Activated T-cell treated with anti-CD3 and anti-CD28 coated beads for 48 hours (primary cell): ENCODE measurements at regions not wholly inside any gene's neighbourhood (a gene's known extent, or its start where the extent isn't known, plus 50 kb on each side); places are given as distances from the start of the nearest gene placed in this dataset.
"Not testable (repeated sequence)": the region's sequence is repeated elsewhere in the genome, so short reads cannot be mapped to it uniquely, and the experiment has no call there.

ENCODE experiments used
- DNase-seq: peaks from one replicate; pipeline ENCODE4 v3.0.0-alpha.2; 2020; ENCODE audit warnings: low read depth

DNA sequence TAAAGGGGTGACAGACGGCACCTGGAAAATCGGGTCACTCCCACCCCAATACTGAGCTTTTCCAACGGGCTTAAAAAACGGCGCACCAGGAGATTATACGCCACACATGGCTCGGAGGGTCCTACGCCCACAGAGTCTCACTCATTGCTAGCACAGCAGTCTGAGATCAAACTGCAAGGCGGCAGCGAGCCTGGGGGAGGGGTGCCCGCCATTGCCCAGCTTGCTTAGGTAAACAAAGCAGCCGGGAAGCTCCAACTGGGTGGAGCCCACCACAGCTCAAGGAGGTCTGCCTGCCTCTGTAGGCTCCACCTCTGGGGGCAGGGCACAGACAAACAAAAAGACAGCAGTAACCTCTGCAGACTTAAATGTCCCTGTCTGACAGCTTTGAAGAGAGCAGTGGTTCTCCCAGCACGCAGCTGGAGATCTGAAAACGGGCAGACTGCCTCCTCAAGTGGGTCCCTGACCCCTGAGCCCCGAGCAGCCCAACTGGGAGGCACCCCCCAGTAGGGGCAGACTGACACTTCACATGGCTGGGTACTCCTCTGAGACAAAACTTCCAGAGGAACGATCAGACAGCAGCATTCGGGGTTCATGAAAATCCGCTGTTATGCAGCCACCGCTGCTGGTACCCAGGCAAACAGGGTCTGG is 162.8 kb upstream of the GJE1 start:
- not testable (repeated sequence) for DNase-seq

DNA sequence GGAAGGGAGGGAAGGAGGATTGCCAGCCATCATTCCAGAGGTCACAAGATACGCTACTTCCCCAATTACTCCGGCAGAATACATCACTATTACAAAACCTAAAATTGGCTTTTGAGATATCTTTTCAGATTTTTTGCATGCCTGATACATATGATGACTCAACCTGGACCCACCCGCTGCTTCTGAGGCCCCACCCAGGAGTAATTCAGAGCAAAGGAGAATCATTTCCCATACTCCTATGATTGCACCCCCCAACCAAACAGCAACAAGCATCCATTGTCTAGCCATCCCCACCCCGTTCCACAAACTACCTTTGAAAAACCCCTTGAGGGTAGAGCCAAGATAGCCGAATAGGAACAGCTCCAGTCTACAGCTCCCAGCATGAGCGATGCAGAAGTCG is 163.5 kb upstream of the GJE1 start:
- no peak for DNase-seq

DNA sequence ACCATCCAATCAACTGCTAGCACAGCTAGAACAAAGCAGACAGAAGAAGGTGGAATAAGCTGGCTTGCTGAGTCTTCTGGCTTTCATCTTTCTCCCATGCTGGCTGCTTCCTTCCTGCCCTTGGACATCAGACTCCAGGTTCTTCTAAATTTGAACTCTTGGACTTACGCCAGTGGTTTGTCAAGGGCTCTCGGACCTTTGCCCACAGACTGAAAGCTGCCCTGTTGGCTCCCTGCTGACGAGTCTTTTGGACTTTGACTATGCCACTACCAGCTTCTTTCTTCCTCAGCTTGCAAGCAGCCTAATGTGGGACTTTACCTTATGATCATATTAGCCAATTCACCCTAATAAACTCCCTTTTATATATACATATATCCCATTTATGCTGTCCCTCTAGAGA is 164.1 kb upstream of the GJE1 start:
- no peak for DNase-seq

DNA sequence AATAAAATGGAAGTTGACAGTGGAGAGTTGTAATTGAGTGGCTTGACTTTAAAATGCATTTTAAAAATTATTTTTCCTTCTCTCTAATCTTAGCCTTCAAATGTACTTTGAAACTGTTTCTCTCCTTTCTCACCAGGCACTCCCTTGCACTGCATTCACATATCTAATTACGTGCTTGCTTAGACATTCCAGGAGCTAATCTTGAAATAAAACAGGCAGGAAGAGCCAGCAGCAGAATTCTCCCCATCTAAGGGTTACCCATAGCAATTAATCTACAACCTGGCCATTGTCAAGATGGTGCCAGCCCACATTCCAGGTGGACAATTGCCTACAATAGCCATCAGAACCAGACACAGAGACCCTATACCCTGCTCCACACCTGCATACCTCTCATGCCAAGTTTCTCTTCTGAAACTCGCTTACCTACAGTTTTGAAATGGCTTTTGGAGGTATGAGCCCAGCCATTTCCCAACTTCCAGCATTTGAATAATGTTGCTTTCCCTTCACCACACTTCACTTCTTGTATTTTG is 167.6 kb upstream of the GJE1 start:
- DNase-seq, result no peak

DNA sequence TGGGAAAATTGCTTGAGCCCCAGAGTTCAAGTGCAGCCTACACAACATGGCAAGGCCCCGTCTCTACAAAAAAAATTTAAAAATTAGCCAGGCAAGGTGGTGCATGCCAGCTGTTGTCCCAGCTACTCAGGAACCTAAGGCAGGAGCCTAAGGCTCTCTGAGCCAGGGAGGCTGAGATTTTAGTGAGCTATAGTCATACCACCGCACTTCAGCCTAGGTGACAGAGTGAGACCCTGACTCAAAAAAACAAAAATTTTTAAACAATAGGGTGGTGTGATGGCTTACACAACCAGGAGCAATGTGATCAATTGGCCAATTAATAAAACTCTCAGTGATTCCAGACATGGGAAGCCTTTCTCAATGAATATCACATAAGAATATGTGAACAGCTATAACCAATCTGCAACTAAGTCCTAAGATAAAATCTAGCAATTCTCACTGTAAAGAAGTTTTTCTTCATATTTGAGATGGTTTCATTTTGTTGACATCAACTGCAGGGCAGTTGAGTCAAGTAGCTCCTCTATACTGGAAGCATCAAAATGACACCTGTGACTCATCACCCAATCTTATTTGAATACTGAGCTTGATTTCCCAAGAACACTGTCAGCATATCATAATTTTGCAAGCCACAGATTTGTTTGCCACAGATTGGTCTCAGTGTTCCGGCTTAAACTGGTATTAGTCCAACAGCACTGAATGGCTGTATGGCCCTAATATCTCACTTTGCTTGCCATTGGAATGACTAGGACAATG is 169.0 kb upstream of the GJE1 start:
- no peak for DNase-seq

DNA sequence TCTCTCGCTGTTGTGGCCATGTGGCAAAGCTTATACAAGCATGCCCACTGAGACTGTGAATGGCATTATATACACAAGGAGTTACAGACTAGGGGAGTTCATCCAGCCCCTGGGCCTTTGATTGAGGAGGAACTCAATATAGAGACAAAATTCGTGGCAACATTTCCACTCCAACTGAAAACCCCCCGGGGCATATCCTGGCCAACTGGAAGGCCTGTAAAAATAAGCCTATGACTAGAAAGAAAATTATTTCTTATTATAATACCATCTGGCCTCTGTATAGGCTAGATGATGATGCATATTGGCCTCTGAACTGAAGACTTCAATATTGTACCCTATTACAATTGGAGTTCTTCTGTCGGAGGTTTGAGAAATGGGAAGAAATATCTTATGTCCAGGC is 175.5 kb upstream of the GJE1 start:
- no peak for DNase-seq

DNA sequence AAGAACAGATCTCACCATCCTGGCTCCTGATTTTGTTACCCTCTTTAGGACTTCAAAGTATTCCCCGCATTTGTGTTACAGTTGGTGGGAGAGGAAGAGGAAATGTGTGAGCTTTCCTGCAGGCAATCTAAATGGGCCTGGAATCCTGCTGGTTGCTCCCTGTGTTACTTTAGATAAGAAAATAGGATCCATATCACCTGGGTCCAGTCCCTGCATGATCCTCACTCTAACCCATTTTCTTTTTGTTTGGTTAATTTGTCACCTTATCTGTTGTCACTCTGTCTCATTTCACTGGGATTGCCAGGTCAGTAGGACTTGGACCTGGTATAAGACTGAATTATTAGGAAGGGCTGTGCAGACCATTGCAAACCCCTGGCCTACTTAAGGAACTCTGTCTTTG is 175.9 kb upstream of the GJE1 start:
- DNase-seq, result no peak

DNA sequence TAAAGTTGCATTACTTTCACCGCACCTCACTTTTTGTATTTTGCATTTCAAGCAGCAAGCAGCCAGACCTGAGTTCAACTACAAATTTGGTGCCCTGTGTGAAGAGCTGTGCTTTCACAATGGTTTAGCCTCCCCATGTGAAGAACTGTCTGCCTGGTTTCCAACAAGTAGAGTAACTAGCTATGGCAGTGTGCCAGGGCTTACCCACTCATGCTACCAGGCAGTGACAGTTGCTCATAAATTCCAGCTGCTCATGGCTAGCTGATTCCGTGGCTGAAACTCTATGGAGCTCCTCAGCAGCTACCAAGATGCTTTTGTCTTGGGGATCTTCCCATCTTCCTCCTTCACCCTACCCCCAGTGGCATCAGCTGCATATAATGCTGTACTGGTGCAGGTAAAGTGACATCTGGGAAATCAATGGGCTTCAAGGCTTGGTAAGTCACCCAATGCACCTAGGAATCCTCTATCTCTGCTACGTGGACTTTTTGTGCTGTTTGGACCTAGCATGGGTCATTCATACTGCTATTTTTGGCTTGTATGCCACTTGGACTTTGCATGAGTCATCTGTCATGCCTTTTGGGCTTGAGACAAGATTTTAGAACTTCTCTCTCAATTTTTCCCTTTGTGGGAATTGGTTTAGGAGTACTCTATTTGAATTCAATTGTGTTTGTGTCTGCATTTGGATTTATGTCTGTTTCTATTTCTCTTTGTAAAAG is 176.5 kb upstream of the GJE1 start:
- DNase-seq, result no peak

DNA sequence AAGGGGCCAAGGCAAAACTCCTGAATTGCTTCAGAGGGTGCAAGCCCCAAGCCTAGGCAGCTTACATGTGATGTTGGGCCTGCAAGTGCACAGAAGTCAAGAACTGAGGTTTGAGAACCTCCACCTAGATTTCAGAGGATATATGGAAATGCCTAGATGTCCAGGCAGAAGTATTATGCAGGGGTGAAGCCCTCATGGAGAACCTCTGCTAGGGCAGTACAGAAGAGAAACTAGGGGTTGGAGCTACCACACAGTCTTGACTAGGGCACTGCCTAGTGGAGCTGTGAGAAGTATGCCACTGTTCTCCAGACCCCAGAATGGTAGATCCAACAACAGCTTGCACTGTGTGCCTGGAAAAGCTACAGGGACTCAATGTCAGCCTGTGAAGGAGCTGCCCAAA is 179.7 kb upstream of the GJE1 start:
- no peak for DNase-seq

DNA sequence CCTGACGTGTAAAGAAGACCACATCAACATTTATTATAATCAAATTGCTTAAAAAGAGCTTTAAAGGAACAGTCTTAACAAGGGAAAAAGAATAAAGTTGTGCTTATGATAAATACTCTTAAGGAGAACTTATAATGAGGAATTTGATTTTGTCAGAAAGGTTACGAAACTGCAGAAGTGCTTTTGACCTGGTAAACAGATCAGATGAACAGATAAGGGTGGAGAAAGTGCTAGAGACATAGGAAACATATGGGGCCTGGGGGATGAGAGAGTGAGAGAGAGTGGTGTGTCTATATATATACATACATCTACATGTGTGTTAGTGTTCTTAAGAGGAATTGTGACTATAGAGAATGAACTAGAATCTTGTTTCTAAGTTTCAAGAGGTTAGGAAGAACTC is 186.2 kb upstream of the GJE1 start:
- no peak for DNase-seq

DNA sequence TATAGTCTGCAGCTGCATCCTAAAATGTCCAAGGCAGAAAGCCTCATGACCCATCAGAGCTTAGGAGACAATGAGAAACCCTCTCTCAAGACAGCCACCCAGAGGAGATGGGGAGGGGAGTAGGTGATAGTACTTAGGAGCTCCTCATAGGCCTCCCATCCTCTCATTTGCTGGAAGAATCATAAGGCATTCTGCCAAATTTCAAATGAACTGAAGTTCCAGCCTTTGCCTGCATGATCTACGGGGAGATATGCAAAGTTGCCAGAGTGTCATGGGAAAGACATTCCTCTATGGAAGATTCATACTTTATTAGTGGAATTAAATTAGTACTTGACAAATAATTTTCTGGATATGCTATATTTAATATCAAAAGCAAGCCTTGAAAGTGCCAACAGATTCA is 194.1 kb upstream of the GJE1 start:
- no peak for DNase-seq

DNA sequence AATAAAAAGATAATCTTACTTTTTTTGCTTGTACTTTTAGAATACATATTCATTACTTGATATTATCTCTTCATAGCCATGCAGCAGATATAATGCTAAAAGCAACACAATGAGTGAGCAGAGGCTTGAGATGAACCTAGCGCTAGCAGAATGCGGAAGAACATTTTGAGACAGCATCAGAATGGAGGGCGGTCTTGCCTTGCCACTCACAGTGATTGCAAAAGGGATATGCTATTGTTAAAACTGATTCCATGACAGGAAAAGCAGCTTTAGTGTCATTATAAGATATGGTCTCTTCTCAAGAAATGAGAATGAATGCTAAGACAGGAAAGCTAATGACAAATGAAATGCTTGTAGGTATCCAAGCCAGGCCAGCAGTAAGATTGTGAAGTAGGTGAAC is 200.0 kb upstream of the GJE1 start:
- DNase-seq, result no peak

DNA sequence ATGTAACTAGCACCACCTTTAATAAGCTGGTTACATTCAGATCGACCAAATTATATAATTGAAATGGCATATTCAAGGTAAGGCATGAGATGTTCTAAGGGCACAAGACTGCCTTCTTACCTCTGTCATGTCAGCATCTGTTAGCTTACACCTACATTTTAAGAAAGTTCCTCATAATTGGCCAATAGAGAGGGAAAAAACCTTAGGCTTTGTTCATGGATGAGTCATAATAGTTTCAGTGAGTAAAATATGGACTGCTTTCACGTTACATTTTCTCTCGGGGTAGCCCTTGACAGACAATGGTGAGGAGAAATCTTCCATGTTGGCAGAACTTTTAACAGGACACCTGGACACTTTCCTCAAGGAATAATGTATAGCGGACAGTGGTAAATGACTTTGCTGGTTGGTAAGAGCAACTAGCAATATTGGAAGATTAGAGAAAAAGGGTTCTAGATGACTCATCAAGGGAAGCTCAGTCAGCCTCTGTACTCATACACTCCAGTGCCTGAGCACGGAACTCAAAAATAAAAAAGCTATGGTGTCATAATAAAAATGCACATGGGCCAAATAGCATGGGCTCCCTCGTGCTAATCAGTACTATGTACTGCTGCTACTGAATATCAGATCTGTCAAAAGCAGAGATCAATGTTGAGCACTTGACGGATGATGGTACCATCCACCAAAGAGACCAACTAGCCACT is 206.4 kb upstream of the GJE1 start:
- DNase-seq, result not testable (repeated sequence)

DNA sequence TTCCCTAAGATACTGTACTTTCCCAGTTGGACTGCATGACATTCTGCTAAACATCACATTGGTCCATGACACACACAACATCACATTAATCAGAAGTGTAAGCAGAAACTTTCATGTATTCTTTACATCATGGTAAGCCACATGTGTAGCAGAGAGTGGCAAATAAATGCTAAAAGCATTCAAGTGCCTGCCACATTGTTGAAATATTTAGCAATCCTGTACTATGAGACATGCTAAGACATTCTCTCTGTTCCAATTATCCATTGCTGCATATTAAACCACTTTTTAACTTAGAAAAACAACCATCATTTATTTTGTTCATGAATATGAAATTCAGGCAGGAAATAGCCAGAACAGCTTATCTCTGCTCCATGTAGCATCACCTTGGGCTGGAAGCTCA is 207.7 kb upstream of the GJE1 start:
- DNase-seq, result no peak

DNA sequence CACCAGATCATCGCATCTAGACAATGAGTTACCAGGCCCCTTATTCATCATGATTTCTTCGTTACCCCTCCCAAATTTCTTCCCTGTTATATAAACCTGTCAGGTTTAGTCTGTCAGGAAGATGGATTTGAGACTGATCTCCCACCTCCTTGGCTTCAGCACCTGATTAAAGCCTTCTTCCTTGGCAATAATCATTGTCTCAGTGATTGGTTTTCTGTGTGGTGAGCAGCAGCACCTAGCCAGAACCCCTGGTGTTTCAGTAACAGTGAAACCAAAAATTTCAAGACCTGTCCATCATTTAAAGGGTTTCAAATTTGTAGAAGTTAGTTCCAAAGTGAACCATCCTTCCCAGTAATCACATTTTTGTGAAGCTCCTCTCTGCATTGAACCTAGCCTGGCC is 209.8 kb upstream of the GJE1 start:
- no peak for DNase-seq

DNA sequence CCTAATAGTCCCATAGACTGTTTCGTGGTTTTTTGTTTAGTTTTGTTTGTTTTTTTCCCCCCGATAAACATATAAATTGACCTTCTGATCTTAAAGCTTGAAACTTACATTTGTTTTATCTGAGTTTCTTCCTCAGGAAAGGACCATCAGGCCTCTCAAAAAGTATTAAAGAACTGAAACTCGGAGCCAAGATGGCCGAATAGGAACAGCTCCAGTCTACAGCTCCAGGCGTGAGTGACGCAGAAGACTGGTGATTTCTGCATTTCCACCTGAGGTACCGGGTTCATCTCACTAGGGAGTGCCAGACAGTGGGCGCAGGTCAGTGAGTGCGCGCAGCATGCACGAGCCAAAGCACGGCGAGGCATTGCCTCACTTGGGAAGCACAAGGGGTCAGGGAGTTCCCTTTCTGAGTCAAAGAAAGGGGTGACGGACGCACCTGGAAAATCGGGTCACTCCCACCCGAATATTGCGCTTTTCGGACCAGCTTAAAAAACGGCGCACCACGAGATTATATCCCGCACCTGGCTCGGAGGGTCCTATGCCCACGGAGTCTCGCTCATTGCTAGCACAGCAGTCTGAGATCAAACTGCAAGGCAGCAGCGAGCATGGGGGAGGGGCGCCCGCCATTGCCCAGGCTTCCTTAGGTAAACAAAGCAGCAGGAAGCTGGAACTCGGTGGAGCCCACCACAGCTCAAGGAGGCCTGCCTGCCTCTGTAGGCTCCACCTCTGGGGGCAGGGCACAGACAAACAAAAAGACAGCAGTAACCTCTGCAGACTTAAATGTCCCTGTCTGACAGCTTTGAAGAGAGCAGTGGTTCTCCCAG is 215.8 kb upstream of the GJE1 start:
- not testable (repeated sequence) for DNase-seq

DNA sequence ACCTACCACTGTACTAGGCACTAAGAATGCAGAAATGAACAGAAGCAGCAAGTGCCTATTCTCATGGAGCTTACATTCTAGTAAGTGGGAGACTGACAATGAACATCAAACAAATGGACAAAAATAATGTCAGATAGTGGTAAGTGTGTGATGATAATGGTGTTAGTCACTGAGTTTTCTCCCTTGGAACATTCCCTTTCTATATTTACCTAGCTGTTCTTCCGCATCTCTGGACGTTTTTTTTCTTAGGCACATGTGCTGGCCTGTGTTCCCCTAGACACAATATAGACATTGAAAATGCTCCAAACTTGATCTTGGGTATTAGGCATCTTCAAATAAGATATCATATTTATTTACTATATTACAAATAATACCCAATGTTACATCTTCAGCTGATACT is 218.1 kb upstream of the GJE1 start:
- no peak for DNase-seq

DNA sequence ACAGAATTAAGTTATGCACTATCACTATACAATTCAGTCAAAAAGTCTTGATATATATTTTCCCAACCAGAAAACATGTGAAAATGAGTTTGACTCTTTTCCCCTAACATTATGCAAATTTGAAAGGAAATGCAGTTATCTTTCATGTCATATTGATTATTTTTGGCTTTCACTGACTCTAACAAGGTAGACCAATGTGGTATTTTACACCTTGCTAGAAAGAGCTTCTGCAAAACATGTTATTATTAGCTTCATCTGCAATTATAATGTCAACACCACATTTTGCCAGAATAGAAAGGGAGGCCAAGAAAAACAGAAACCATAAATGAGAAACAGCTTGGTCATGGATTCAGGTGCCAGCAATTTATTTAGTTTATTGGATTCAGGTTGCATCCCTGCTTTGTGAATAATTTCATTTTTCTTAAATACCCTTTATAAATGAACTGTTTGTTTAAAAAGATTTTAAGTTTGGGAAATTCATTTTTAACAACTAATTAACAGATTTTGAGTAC is 226.1 kb upstream of the GJE1 start:
- DNase-seq, result no peak

DNA sequence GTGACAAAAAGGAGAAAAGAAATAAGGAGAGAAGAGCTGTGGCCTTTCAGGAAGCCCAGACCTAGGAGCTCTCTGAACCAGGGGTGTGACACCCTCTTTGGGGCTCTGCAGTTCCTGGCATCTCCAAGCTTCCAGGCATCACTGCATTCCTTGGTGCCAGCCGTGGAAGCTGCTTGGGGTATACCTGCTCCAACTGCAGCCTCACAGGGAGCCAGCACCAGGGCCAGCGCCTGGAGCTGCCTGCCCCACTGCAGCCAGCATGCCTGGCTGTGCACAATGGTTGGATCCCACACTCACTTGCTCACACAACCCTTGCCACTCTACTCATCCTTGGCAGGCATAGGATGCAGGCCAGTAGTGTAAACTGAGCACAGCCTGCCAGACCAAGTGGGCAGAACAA is 242.1 kb upstream of the GJE1 start:
- DNase-seq, result no peak

DNA sequence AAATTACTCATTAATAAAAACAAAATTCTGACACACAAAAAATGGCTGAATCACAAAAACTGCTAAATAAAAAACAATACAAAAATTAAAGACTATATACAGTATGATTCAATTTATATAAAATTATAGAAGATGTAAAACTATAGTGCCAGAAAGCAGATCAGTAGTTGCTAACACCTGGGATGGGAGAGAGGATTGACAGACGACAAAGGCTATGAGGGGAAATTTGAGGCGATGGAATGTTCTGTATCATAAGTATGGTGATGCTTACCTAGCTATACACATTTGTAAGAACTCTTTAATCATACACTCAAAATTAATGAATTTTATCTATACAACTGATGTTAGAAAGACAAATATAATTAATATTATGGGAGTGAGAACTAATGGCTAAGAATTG is 247.9 kb upstream of the GJE1 start:
- DNase-seq, result no peak

DNA sequence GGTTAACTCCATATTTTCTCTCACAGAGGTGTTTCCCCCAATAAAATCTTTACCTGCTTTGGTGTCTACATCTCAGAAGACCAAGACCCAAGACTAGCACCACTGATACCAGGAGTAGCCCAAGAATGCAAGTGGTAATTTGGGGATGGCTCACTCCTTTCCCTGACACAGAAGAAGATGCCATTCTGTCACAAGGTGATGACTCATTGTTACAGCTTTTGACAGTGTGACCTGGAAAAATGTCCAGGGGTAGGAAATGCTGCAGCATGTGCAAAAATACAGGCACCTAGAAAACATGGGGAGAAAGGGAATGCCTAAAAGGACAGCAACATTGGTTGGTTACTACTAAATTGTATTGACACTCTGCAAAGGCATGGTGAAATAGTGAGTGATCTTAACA is 254.0 kb upstream of the GJE1 start:
- DNase-seq, result no peak
